LoVo (cell line): ENCODE measurements at regions not wholly inside any gene's neighbourhood (a gene's known extent, or its start where the extent isn't known, plus 50 kb on each side); places are given as distances from the start of the nearest gene placed in this dataset.

ENCODE experiments used
- DNase-seq: peaks from one replicate; pipeline ENCODE4 v3.0.0-alpha.2; 2016; ENCODE audit warnings: low spot score

- no peak for DNase-seq
These were observed 51.2 kb upstream of the PALS2 start for GRCh38 chr7:24521917-24522623.
